ENCODE measurements at regions not wholly inside any gene's neighbourhood (a gene's known extent, or its start where the extent isn't known, plus 50 kb on each side); places are given as distances from the start of the nearest gene placed in this dataset.

DNA sequence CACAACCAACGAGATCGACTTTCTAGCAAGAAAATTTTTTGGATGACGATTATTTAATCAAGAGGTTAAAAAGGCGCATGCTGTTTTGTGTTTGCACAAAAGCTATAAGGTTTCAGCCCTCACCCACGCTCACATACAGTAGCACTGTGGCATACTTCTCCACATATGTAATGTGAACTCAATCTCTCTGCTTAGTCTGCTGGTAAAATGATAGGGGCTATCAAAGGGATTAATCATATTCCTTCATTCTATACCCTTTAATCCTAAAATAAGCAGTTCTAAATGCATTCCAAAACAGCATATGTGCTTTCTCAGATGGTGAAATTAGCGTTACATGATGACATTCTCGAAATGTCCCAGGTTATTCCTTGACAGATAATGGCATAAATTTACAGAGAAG lies 196.9 kb upstream of the PRICKLE2 start:
- Histone ChIP-seq H3K9me3 (ENCODE audit: severe bottlenecking) (no peaks in the 10 kb centered on the region), H3K27me3 (ENCODE audit: insufficient read depth, poor library complexity, severe bottlenecking) (no peaks in the 10 kb centered on the region), H3K4me1 (ENCODE audit: insufficient read depth, poor library complexity, severe bottlenecking) (peaks cover 3% of the 10 kb centered on the region), H3K4me3 (ENCODE audit: severe bottlenecking) (no peak overlapping the region), H3K27ac (ENCODE audit: poor library complexity, severe bottlenecking) (no peak overlapping the region), H3K36me3 (ENCODE audit: low read depth) (no peaks in the 10 kb centered on the region)
- DNase-seq (ENCODE audit: low spot score) (no peak), ATAC-seq (ENCODE audit: low read depth) (no peak)
- TF ChIP-seq, protein P1, sequence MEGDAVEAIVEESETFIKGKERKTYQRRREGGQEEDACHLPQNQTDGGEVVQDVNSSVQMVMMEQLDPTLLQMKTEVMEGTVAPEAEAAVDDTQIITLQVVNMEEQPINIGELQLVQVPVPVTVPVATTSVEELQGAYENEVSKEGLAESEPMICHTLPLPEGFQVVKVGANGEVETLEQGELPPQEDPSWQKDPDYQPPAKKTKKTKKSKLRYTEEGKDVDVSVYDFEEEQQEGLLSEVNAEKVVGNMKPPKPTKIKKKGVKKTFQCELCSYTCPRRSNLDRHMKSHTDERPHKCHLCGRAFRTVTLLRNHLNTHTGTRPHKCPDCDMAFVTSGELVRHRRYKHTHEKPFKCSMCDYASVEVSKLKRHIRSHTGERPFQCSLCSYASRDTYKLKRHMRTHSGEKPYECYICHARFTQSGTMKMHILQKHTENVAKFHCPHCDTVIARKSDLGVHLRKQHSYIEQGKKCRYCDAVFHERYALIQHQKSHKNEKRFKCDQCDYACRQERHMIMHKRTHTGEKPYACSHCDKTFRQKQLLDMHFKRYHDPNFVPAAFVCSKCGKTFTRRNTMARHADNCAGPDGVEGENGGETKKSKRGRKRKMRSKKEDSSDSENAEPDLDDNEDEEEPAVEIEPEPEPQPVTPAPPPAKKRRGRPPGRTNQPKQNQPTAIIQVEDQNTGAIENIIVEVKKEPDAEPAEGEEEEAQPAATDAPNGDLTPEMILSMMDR (IDR thresholded peaks at IDR 0.05; ENCODE audit: poor library complexity, severe bottlenecking), result no peak

DNA sequence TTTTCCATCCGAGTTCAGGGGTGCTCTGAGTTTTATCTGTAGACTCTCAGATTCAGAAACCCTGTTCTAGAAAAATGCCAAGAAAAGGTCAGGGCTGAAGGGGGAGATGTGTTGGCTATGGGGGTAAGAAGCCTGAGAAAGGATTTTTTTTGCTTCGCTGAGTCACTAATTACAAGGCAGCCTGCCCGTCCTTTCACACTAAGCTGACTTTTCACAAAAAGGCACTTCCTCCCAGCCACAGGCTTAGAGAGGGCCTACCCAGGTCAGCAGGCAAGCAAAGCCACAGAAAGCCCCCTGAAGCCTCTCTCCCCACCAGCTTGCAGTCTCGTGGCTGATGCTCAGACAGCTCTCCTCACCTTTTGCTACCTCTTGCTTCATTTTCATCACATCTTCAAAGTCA lies 192.6 kb upstream of the PRICKLE2 start:
- DNase-seq (ENCODE audit: low spot score) (no peak), ATAC-seq (ENCODE audit: low read depth) (peak; percentile 57; the same call in 1 of the 3 replicates)
- H3K4me1 ChIP-seq (ENCODE audit: insufficient read depth, poor library complexity, severe bottlenecking), result no peaks in the 10 kb centered on the region
- TF ChIP-seq, protein P1 (IDR thresholded peaks at IDR 0.05; ENCODE audit: poor library complexity, severe bottlenecking), result no peak
- H3K36me3 ChIP-seq (ENCODE audit: low read depth), result no peaks in the 10 kb centered on the region
- no peak overlapping the region for H3K4me3 ChIP-seq (ENCODE audit: severe bottlenecking)
- no peaks in the 10 kb centered on the region for H3K9me3 ChIP-seq (ENCODE audit: severe bottlenecking)
- H3K27ac ChIP-seq (ENCODE audit: poor library complexity, severe bottlenecking), result no peak overlapping the region
- H3K27me3 ChIP-seq (ENCODE audit: insufficient read depth, poor library complexity, severe bottlenecking), result no peaks in the 10 kb centered on the region

DNA sequence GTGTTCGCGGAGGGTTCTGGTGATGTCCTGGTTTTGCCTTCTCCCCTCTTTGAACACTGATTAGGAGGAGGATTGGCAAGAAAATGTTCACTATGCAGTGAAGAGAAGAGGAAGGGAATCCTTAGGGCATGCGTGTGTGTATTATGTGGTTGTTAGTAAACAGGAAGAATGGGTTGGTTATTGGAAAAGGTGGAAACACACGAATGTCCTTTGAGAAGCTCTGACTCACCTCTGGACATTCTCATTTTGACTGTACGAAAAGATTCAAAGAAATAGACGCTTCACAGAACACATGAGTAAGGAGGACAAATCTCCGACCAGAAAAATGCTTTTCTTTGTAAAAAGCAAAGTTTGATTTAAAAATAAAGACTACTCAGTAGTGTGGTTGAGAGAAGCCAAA lies 188.8 kb upstream of the PRICKLE2 start:
- DNase-seq (ENCODE audit: low spot score) (no peak), ATAC-seq (ENCODE audit: low read depth) (no peak)
- Histone ChIP-seq H3K9me3 (ENCODE audit: severe bottlenecking) (no peaks in the 10 kb centered on the region), H3K4me3 (ENCODE audit: severe bottlenecking) (no peak overlapping the region), H3K27ac (ENCODE audit: poor library complexity, severe bottlenecking) (no peak overlapping the region), H3K36me3 (ENCODE audit: low read depth) (no peaks in the 10 kb centered on the region), H3K4me1 (ENCODE audit: insufficient read depth, poor library complexity, severe bottlenecking) (no peaks in the 10 kb centered on the region), H3K27me3 (ENCODE audit: insufficient read depth, poor library complexity, severe bottlenecking) (no peaks in the 10 kb centered on the region)
- TF ChIP-seq, protein P1 (IDR thresholded peaks at IDR 0.05; ENCODE audit: poor library complexity, severe bottlenecking), result no peak

GRCh38 chr3:64411101-64411500 lies 185.8 kb upstream of the PRICKLE2 start:
- Histone ChIP-seq H3K27me3 (ENCODE audit: insufficient read depth, poor library complexity, severe bottlenecking) (no peaks in the 10 kb centered on the region), H3K27ac (ENCODE audit: poor library complexity, severe bottlenecking) (no peak overlapping the region), H3K9me3 (ENCODE audit: severe bottlenecking) (no peaks in the 10 kb centered on the region), H3K4me1 (ENCODE audit: insufficient read depth, poor library complexity, severe bottlenecking) (no peaks in the 10 kb centered on the region), H3K36me3 (ENCODE audit: low read depth) (no peaks in the 10 kb centered on the region), H3K4me3 (ENCODE audit: severe bottlenecking) (no peak overlapping the region)
- ATAC-seq (ENCODE audit: low read depth), result no peak
- DNase-seq (ENCODE audit: low spot score), result no peak
- TF ChIP-seq, protein P1 (IDR thresholded peaks at IDR 0.05; ENCODE audit: poor library complexity, severe bottlenecking), result no peak

DNA sequence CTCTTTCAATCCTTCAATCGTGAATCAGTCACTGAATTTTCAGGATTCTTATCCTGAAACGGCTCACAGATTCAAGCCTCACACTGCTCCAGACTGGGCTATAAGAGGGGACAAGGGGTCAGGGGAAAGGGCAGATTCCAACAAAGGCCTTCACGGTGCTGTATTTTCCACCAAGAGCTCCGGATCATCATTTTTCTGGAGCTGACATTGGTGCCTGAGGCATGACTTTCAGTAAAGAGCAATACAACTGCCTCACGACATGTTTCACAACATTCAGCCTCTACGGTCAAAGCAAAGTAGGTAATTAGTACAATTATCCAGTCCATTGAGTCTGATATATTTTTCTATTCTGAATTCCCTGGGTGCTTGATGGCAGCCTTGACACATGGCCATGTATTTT lies 185.0 kb upstream of the PRICKLE2 start:
- H3K27ac ChIP-seq (ENCODE audit: poor library complexity, severe bottlenecking), result no peak overlapping the region
- no peak for DNase-seq (ENCODE audit: low spot score)
- H3K4me1 ChIP-seq (ENCODE audit: insufficient read depth, poor library complexity, severe bottlenecking), result no peaks in the 10 kb centered on the region
- H3K9me3 ChIP-seq (ENCODE audit: severe bottlenecking), result no peaks in the 10 kb centered on the region
- TF ChIP-seq, protein P1 (IDR thresholded peaks at IDR 0.05; ENCODE audit: poor library complexity, severe bottlenecking), result no peak
- no peak for ATAC-seq (ENCODE audit: low read depth)
- no peak overlapping the region for H3K4me3 ChIP-seq (ENCODE audit: severe bottlenecking)
- H3K27me3 ChIP-seq (ENCODE audit: insufficient read depth, poor library complexity, severe bottlenecking), result no peaks in the 10 kb centered on the region
- H3K36me3 ChIP-seq (ENCODE audit: low read depth), result no peaks in the 10 kb centered on the region
